OCI-LY1 (cell line): ENCODE measurements at regions not wholly inside any gene's neighbourhood (a gene's known extent, or its start where the extent isn't known, plus 50 kb on each side); places are given as distances from the start of the nearest gene placed in this dataset.

ENCODE experiments used
- EZH2 ChIP-seq: fragments of 200-600 bp; sonication (generic), shearing (Covaris generic); IDR thresholded peaks from 2 replicates; pipeline ENCODE4 v1.8.0; 2017; ENCODE audit warnings: borderline replicate concordance, mixed run types, mild to moderate bottlenecking, antibody characterized with exemption, low read length, moderate library complexity, mixed read lengths
- TF ChIP-seq, protein P1 (sequence below): fragments of 200-600 bp; sonication (generic), shearing (Covaris generic); IDR thresholded peaks from 2 replicates; pipeline ENCODE4 v1.5.1; 2017; ENCODE audit warnings: mild to moderate bottlenecking, antibody characterized with exemption, low read length, moderate library complexity, mixed read lengths

DNA sequence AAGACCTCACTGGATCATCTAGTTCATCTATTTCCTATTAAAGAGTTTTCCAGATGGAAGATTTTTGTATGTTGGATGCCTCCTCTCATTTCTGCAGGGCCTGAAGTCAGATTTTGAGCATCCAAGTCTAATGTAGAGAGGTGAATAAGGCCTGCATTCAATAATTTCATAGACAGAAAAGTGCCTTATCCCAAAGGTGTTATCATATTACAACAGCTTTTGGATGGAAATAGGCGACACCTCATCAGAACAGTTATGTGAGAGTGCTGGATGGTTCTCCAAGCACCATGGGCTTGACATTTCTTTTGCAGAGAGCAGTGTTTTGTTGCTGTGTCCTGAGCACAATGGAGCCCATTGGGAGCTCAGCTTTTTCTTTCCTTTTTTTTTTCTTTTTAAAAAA, 162.4 kb upstream of the MEOX2 start:
- TF ChIP-seq, protein P1, sequence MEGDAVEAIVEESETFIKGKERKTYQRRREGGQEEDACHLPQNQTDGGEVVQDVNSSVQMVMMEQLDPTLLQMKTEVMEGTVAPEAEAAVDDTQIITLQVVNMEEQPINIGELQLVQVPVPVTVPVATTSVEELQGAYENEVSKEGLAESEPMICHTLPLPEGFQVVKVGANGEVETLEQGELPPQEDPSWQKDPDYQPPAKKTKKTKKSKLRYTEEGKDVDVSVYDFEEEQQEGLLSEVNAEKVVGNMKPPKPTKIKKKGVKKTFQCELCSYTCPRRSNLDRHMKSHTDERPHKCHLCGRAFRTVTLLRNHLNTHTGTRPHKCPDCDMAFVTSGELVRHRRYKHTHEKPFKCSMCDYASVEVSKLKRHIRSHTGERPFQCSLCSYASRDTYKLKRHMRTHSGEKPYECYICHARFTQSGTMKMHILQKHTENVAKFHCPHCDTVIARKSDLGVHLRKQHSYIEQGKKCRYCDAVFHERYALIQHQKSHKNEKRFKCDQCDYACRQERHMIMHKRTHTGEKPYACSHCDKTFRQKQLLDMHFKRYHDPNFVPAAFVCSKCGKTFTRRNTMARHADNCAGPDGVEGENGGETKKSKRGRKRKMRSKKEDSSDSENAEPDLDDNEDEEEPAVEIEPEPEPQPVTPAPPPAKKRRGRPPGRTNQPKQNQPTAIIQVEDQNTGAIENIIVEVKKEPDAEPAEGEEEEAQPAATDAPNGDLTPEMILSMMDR, result no peak
- TF ChIP-seq EZH2, result no peak
